ENCODE measurements at regions not wholly inside any gene's neighbourhood (a gene's known extent, or its start where the extent isn't known, plus 50 kb on each side); places are given as distances from the start of the nearest gene placed in this dataset.

- TF ChIP-seq POLR2AphosphoS5 (IDR thresholded peaks at IDR 0.05) (no peak), CTCF (IDR thresholded peaks at IDR 0.05) (no peak)
Measured at GRCh38 chr13:59277106-59277505, 886.6 kb downstream of the DIAPH3 start.
